Activated CD8-positive, alpha-beta memory T cell treated with anti-CD3 and anti-CD28 coated beads, Interleukin-2, amount 50 U/mL, for 4 hours (primary cell): ENCODE measurements at regions not wholly inside any gene's neighbourhood (a gene's known extent, or its start where the extent isn't known, plus 50 kb on each side); places are given as distances from the start of the nearest gene placed in this dataset.
A peak's percentile ranks its signal among the peaks of the same experiment; 100 is the strongest.
"Not testable (repeated sequence)": the region's sequence is repeated elsewhere in the genome, so short reads cannot be mapped to it uniquely, and the experiment has no call there.

ENCODE experiments used
- DNase-seq: peaks from one replicate; pipeline ENCODE4 v3.0.0-alpha.2; 2020

- DNase-seq = no peak
Observed at GRCh38 chr1:181173761-181174447, 85.4 kb downstream of the IER5 start.

GRCh38 chr1:181174861-181175260 is 86.4 kb downstream of the IER5 start:
- DNase-seq = no peak

DNA sequence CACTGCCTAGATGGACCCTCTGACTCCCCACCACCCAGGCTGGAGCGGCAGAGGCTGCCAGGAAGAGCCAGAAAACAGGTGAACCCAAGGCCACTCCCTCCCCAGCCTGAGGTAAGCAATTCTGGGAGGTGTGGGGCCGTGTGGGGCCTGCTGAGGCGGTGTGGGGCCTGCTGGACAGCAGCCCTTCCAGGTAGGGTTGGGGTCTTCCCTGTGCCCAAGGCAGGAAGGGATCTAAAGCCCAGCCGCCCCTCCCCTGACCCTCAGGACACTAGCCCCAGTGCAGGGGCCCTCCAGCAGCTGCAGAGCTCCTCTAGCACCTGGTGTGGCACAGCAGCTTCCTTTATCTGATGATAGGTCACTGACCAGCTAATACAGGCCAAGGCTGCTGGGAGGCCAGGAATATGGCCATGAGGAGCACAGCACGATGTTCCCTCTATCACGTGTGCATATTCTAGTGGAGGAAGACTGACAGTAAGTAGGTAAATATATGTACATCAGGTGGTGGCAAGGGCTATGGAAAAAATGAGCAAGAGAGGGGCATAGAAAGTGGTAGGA is 86.9 kb downstream of the IER5 start:
- no peak for DNase-seq

GRCh38 chr1:181175955-181176354 is 87.5 kb downstream of the IER5 start:
- no peak for DNase-seq

GRCh38 chr1:181178241-181178879 is 89.9 kb downstream of the IER5 start:
- no peak for DNase-seq

GRCh38 chr1:181179279-181179986 is 90.9 kb downstream of the IER5 start:
- DNase-seq = no peak

DNA sequence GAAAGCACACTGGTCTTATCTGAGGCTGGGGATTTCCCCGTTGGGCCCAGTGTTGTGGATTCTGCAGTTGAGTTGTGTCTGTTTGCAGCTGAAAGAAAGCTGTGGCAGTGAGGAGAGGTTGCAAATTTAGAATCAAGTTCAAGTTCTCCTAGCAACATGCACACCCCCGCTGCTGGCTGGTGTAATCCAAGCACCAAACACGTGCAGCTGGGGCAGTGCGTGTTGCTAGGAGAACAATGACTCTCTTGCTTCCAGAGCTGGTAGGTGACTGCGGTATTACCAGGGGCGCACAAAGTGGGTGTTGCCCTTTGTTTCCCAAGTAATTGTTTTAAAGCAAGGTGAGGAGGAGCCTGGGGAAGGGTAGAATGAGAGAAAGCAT is 91.5 kb downstream of the IER5 start:
- DNase-seq = peak; percentile 23

DNA sequence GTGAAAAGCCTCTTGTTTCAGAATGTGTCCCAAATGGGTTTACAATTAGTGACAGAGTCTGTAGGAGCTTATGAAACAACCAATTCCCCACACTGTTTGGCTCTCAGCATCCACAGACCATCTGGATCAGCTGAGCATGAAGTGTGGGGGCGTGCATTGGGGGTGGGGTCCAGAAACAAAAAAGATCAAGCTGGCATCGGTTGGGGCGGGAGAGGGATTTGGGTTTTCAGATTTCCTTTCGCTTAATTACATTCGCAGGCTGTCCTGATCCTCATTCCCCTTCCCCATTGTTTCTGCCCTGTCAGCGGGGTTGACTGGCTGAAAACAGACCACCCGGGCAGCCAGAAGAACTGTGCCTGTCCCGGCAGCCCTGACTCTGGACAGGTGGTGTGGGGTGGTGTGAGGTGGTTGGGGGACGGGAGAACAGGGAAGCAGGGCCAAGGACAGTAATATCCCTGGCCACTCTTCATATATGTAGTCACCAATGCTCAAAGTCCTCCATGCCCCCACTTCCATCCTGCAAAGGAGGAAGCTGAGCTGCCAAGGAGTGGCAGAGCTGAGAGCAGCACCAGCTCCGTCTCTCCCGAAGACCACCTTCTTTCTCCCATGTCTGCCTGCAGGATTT is 92.0 kb downstream of the IER5 start:
- DNase-seq = no peak

DNA sequence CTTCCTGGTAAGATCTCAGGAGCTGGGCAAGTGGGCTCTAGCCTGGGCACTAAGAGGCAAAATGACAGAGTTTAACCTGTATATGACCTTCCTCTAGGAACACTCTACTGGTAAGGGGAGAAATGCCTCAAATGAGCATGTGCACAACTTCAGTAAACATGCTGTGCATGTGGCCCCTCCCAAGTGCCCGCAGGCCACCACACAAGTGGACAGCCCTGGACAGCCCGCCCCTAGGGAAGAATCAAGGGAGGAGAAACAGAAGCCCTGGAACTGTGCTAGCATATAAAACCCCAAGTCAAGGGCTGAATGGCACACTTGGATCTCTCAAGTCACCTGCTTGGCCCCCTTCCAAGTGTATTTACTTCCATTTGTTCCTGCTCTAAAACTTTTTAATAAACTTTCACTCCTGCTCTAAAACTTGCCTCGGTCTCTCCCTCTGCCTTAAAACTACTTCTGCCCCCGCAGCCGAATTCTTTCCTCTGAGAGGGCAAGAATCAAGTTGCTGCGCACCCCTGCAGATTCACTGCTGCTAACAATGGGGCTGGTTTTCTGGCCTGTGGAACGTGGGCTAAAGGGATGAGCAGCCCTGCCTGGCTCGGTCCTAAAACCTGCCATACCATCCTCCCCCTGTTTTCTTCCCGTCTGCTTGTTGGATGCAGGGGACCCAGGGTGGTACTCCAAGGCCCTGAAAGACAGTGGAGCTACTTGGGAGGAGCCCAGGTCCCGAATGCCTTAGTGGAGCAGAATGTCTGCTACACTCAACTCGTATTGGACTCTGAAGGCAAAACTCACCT is 93.5 kb downstream of the IER5 start:
- DNase-seq = no peak

GRCh38 chr1:181184621-181185020 is 96.1 kb downstream of the IER5 start:
- DNase-seq = no peak

DNA sequence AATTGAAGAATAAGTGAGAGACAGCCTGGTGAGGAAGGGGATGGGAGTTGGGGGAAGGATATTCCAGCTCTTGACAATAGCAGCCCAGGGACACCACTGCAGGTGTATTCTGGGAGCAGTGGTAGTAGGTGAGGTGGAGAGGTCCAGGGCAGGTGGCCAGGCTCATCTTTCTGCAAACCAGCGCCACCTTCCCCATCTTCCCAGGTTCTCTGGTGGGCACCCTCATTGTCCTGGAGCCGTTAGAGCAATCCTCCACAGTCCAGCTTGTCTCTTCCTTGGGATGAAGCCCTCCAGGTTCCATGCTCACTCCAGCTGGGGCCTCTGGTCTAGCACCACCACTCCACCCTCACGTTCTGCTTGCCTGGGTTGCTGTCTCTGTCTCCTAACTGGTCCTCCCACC is 97.0 kb downstream of the IER5 start:
- no peak for DNase-seq

- not testable (repeated sequence) for DNase-seq
Observed at GRCh38 chr1:181186133-181186532, 97.6 kb downstream of the IER5 start.

DNA sequence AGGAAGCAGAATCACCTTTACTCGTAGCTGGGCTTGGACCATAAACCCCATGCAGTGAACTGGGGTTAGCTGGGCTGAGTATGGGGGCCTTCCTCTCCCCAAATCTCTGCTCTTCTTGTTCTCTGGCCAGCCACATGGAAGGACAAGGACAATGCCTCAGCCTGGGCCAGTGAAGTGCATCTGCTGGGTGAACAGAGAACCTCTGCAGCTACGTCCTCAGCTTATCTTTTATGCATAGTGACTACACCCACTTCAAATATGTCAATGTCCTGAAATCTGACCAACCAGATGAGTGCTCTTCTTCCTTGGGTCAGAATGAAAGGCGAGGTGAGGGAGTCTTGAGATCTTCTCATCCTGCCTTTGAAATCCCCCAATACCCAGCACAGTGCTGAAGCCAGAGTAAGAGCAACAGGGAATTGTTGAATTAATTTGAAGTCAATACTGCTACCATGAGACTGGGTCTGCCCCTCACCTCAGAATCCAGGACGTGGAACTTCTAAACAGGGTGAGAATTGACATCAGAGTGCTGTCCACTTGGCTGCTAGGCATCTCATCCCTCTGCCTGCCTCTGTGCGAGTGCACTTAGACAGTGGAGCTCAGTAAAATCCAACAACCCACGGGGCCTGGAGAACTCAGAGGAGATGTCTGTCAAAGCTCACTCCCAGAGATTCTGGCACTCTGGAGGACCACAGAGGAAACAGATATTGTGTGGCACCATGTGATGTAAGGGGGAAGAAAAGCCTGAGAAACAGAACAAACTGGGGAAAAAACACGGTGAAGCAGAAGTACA is 99.0 kb downstream of the IER5 start:
- DNase-seq = no peak

- no peak for DNase-seq
Observed at GRCh38 chr1:181189245-181189644, 100.7 kb downstream of the IER5 start.

DNA sequence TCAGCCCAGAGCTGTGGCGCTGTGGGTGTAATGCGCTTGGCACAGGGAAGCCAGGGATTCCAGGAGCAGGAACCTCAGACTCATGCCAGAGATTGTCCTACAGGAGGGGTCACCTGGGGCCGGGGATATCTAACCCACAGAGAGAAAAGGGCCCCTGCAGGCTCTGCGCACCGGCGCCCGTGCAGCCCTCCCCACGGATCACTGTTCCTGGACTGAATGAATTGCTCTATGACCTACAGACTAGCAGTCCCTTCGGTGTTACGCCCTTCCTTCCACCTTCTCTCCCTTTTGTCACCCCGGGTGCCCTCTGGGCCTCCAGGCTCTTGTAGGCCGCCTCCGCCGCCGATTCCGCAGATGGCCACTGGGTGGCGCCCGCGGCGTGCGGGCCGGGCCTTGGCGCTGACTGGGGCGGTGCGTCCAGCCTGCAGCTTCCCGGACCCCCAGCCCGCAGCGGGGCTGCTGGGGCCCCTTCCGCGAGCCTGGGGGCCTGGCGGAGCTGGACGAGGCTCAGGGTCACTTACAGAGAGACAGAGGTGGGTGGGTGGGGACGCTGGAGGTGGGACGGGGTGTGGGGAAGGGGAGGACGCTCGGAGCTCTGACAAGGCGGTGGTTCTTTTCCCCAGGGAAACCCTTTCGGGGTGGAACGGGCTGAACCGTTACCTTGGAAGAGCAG is 101.3 kb downstream of the IER5 start:
- DNase-seq = peak; percentile 78

- DNase-seq = no peak
Observed at GRCh38 chr1:181190364-181191035, 102.0 kb downstream of the IER5 start.

DNA sequence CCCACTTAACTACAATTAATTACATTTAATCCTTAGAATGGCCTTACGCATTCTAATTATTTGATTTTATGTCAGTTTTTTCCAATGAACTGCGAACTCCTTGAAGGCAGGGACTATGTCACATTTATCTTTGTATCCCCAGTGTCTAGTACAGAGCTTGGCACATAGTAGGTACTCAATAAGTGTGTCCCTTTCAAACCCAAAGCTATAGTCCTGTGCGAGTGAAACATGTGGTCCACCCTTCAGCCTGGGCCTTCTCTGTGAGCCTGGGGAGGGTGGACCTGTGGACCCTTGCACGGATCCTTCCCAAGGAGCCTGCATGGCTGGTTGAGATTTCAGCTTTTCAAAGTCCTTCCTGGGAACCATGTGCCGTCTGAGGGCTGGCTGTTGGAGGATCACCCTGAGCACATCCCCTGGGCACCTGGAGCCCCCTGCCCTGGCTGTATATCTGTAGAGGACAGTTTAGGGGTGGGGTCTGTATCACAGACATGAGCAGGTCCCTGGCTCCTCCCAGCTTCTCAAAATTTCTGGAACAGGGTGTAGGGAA is 103.1 kb downstream of the IER5 start:
- DNase-seq = no peak

GRCh38 chr1:181192316-181192715 is 103.8 kb downstream of the IER5 start:
- no peak for DNase-seq

DNA sequence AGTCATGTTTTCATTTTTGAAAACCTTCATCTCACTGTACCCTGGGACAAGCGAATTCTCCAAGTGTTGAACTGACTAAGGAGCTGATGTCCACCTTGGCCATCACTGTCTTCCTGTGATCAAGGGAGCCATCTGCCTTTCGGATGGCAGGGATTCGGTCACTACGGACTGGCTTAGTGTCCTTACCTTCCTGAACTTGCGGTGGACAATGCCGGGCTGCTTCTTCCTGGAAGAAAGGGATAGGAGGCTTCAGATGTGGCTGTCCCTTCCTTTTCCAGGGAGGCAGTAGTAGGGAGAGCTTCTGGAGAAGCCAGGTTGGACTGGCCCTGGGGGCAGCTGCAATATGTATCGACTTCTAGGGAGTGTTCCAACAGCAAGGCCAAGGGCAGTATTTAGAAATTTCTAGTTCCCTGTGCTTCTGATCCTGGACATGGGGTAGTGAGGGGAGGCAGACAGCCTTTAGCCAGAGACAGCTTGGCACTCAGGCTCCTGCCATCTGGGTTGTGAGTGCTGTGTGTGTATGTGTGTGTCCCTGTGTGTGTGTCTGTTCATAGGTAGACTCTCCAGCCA is 114.6 kb downstream of the IER5 start:
- no peak for DNase-seq

GRCh38 chr1:181204530-181204929 is 116.0 kb downstream of the IER5 start:
- DNase-seq = no peak
